Esophagus squamous epithelium (tissue), 5 donors: ENCODE measurements at regions not wholly inside any gene's neighbourhood (a gene's known extent, or its start where the extent isn't known, plus 50 kb on each side); places are given as distances from the start of the nearest gene placed in this dataset.

ENCODE experiments used
- DNase-seq: peaks from one replicate; lab custom pipeline; 2025; lab: John Stamatoyannopoulos, UW
- H3K27ac ChIP-seq, 4 donors: fragments of 200-600 bp; sonication (generic); one replicate each; pipeline ENCODE4 v1.5.1; 2016 to 2019; ENCODE audit warnings: mild to moderate bottlenecking in 1 of 4
- H3K27me3 ChIP-seq, 4 donors: fragments of 200-600 bp; sonication (generic); 1 replicate in 3 of 4; 2 replicates in 1 of 4; pipeline versions ENCODE4 v1.5.1 to v1.6.0; 2017 to 2021; ENCODE audit warnings: antibody characterized with exemption in 1 of 4
- H3K36me3 ChIP-seq, 3 donors: fragments of 200-600 bp; sonication (generic); one replicate each; pipeline ENCODE4 v1.5.1; 2016 to 2019
- H3K4me1 ChIP-seq, 3 donors: fragments of 200-600 bp; sonication (generic); one replicate each; pipeline ENCODE4 v1.5.1; 2017 to 2019
- H3K4me3 ChIP-seq, 4 donors: fragments of 200-600 bp; sonication (generic); 1 replicate in 3 of 4; 2 replicates in 1 of 4; pipeline ENCODE4 v1.5.1; 2016 to 2019; ENCODE audit warnings: mild to moderate bottlenecking in 2 of 4, moderate library complexity in 1 of 4
- H3K9me3 ChIP-seq, 3 donors: fragments of 200-600 bp; sonication (generic); one replicate each; pipeline ENCODE4 v1.5.1; 2016 to 2019
- CTCF ChIP-seq, 6 experiments: fragments of 450-650 bp in 4 of 6; fragments of 200-600 bp in 2 of 6; sonication (generic) in 2 of 6; IDR thresholded peaks; one replicate each; pipeline ENCODE4 v1.5.1; 2016 to 2019; ENCODE audit warnings: antibody characterized with exemption in 6 of 6, mild to moderate bottlenecking in 4 of 6, moderate library complexity in 4 of 6
- POLR2A ChIP-seq, 4 donors: fragments of 450-650 bp; IDR thresholded peaks; one replicate each; pipeline ENCODE4 v1.6.1; 2017; ENCODE audit warnings: antibody characterized with exemption in 4 of 4, mild to moderate bottlenecking in 4 of 4, moderate library complexity in 3 of 4
- WGBS, 2 donors: methylation state at CpG; one replicate each; pipeline ENCODE4 v1.1.5; 2018; 5-methylcytosine and 5-hydroxymethylcytosine counted together
- intact Hi-C: fragments of 100-400 bp; cut with DNase I; formaldehyde crosslinking; loops from one replicate; pipeline ENCODE4 v1.15.0; 2022
- donor health status: DM: yes; HTN: yes; CAD: no.

- no peaks in the 10 kb centered on the region for H3K9me3 ChIP-seq
- WGBS, 2 donors, result 65 to 75% methylated on average over 2 of the region's 2 CpGs
Observed at GRCh38 chr3:102025606-102026270, 176.4 kb downstream of the NFKBIZ start.

GRCh38 chr3:102026656-102027055, 177.3 kb downstream of the NFKBIZ start:
- whole genome bisulfite sequencing, 2 donors, result 74 to 78% methylated on average over 4 of the region's 4 CpGs
- no peaks in the 10 kb centered on the region for H3K36me3 ChIP-seq
- no peak overlapping the region for H3K4me3 ChIP-seq
- no peak overlapping the region for H3K27ac ChIP-seq
- no peaks in the 10 kb centered on the region for H3K9me3 ChIP-seq
- no peaks in the 10 kb centered on the region for H3K27me3 ChIP-seq
- DNase-seq, result no peak
- no peak for TF ChIP-seq CTCF (IDR thresholded peaks at IDR 0.05)
- TF ChIP-seq POLR2A (IDR thresholded peaks at IDR 0.05), result no peak
- no peaks in the 10 kb centered on the region for H3K4me1 ChIP-seq
- intact Hi-C loops, result no loop called here

More at GRCh38 chr3:102025606-102026270, 176.4 kb downstream of the NFKBIZ start:
- Histone ChIP-seq H3K4me3 (no peak overlapping the region), H3K36me3 (no peaks in the 10 kb centered on the region), H3K27me3 (no peaks in the 10 kb centered on the region), H3K4me1 (no peaks in the 10 kb centered on the region), H3K27ac (no peak overlapping the region)
- DNase-seq, result no peak
- intact Hi-C loops, result no loop called here
- TF ChIP-seq CTCF (IDR thresholded peaks at IDR 0.05) (no peak), POLR2A (IDR thresholded peaks at IDR 0.05) (no peak)

- Histone ChIP-seq H3K36me3 (no peaks in the 10 kb centered on the region), H3K27ac (no peak overlapping the region), H3K9me3 (no peaks in the 10 kb centered on the region), H3K4me3 (no peak overlapping the region), H3K4me1 (no peaks in the 10 kb centered on the region), H3K27me3 (no peaks in the 10 kb centered on the region)
- TF ChIP-seq POLR2A (IDR thresholded peaks at IDR 0.05), result no peak
- no peak for TF ChIP-seq CTCF (IDR thresholded peaks at IDR 0.05)
- no peak for DNase-seq
- intact Hi-C loops, result no loop called here
- WGBS, 2 donors, result 58 to 62% methylated on average over 2 of the region's 2 CpGs
Observed at GRCh38 chr3:102030661-102031060, 181.3 kb downstream of the NFKBIZ start.

GRCh38 chr3:102031834-102032233, 182.5 kb downstream of the NFKBIZ start:
- intact Hi-C loops, result no loop called here
- WGBS, 2 donors, result 80 to 84% methylated on average over 2 of the region's 2 CpGs
- no peaks in the 10 kb centered on the region for H3K9me3 ChIP-seq
- H3K4me3 ChIP-seq, result no peak overlapping the region
- no peak for DNase-seq
- no peaks in the 10 kb centered on the region for H3K36me3 ChIP-seq
- H3K4me1 ChIP-seq, result no peaks in the 10 kb centered on the region
- H3K27me3 ChIP-seq, result no peaks in the 10 kb centered on the region
- TF ChIP-seq CTCF (IDR thresholded peaks at IDR 0.05) (no peak), POLR2A (IDR thresholded peaks at IDR 0.05) (no peak)
- H3K27ac ChIP-seq, result no peak overlapping the region

- Histone ChIP-seq H3K27ac (no peak overlapping the region), H3K9me3 (no peaks in the 10 kb centered on the region), H3K4me3 (no peak overlapping the region), H3K27me3 (no peaks in the 10 kb centered on the region), H3K4me1 (no peaks in the 10 kb centered on the region), H3K36me3 (no peaks in the 10 kb centered on the region)
- no peak for DNase-seq
- TF ChIP-seq CTCF (IDR thresholded peaks at IDR 0.05) (no peak), POLR2A (IDR thresholded peaks at IDR 0.05) (no peak)
- intact Hi-C loops, result no loop called here
- 60 to 77% methylated on average over 2 of the region's 2 CpGs for WGBS, 2 donors
Observed at GRCh38 chr3:102032491-102033383, 183.4 kb downstream of the NFKBIZ start.
